ENCODE measurements at regions not wholly inside any gene's neighbourhood (a gene's known extent, or its start where the extent isn't known, plus 50 kb on each side); places are given as distances from the start of the nearest gene placed in this dataset.

- no peaks in the 10 kb centered on the region for H3K79me2 ChIP-seq (ENCODE audit: insufficient read depth)
- POLR2A ChIA-PET, result no interaction called here
- H3K27ac ChIP-seq (ENCODE audit: low read depth in 2 of 2, low read length in 1 of 2), result peak overlapping the region in 1 of 2 experiments; percentile 66; a peak in 2 of 4 replicates
- CTCF ChIA-PET, result no interaction called here
- no peaks in the 10 kb centered on the region for H3K9me2 ChIP-seq
- no peaks in the 10 kb centered on the region for H4K20me1 ChIP-seq (ENCODE audit: insufficient read depth)
- H3K9ac ChIP-seq, result no peak overlapping the region
- no peak for DNase-seq
- H3K36me3 ChIP-seq (replicated peaks in 1 of 2; ENCODE audit: control insufficient read depth in 1 of 2, insufficient read depth in 2 of 2, low read length in 1 of 2), result no peaks in the 10 kb centered on the region
- no peak overlapping the region for H3K4me3 ChIP-seq (ENCODE audit: low read depth in 2 of 2, low read length in 1 of 2)
- H2AFZ ChIP-seq (ENCODE audit: low read depth), result peak overlapping the region; percentile 31; the same call in 1 of the 2 replicates
- no peaks in the 10 kb centered on the region for H3K27me3 ChIP-seq (ENCODE audit: insufficient read depth)
- WGBS (ENCODE audit: low lambda C conversion rate), result 7% methylated on average over 2 of the region's 2 CpGs
- H3K4me2 ChIP-seq, result no peak overlapping the region
- no peaks in the 10 kb centered on the region; a peak in 1 of 4 replicates for H3K4me1 ChIP-seq (ENCODE audit: control insufficient read depth in 1 of 2, insufficient read depth in 2 of 2, low read depth in 1 of 2, low read length in 1 of 2)
- peaks cover 2% of the 10 kb centered on the region for H3K9me3 ChIP-seq
- peaks cover 23% of the 10 kb centered on the region for H3F3A ChIP-seq (replicated peaks; ENCODE audit: insufficient read depth)
- TF ChIP-seq CHD2 (IDR thresholded peaks at IDR 0.05; ENCODE audit: low read length, partially characterized antibody) (no peak), ELF1 (IDR thresholded peaks at IDR 0.05) (no peak), TEAD4 (IDR thresholded peaks at IDR 0.05; ENCODE audit: borderline replicate concordance, insufficient read depth) (no peak; the same call in 1 of the 2 replicates), RAD21 (IDR thresholded peaks at IDR 0.05; ENCODE audit: low read length) (no peak), ZBTB33 (IDR thresholded peaks at IDR 0.05; ENCODE audit: borderline replicate concordance, low read depth) (no peak), USF2 (IDR thresholded peaks at IDR 0.05; ENCODE audit: borderline replicate concordance, low read depth, low read length) (no peak), USF1 (IDR thresholded peaks at IDR 0.05; ENCODE audit: borderline replicate concordance, low read depth) (no peak), REST (IDR thresholded peaks at IDR 0.05; ENCODE audit: low read depth, low read length) (no peak), RFX5 (IDR thresholded peaks at IDR 0.05; ENCODE audit: low read length) (no peak), FOSL2 (IDR thresholded peaks at IDR 0.05; ENCODE audit: borderline replicate concordance, low read depth) (peak; percentile 51; the same call in 1 of the 2 replicates), JUND (IDR thresholded peaks at IDR 0.05) (peak; percentile 75), NRF1 (IDR thresholded peaks at IDR 0.05; ENCODE audit: low read depth, low read length) (no peak), SMC3 (IDR thresholded peaks at IDR 0.05; ENCODE audit: low read depth, low read length) (no peak), MAX (IDR thresholded peaks at IDR 0.05; ENCODE audit: low read depth) (no peak), IRF3 (IDR thresholded peaks at IDR 0.05; ENCODE audit: low read depth, low read length) (no peak), PBX3 (IDR thresholded peaks at IDR 0.05) (no peak; the same call in 1 of the 2 replicates), EZH2phosphoT487 (IDR thresholded peaks at IDR 0.05; ENCODE audit: borderline replicate concordance, low read depth) (no peak), CTCF (IDR thresholded peaks at IDR 0.05) (no peak), TAF1 (IDR thresholded peaks at IDR 0.05; ENCODE audit: borderline replicate concordance, low read depth, low read length) (no peak), MXI1 (IDR thresholded peaks at IDR 0.05; ENCODE audit: low read depth, low read length) (no peak), GATA2 (CRISPR knock-in tag; IDR thresholded peaks at IDR 0.05) (no peak), SIN3A (IDR thresholded peaks at IDR 0.05; ENCODE audit: borderline replicate concordance, low read depth, low read length) (no peak)
Measured at GRCh38 chr11:12606597-12606996, 67.6 kb upstream of the TEAD1 start.

All from SK-N-SH (cell line).